ENCODE measurements at regions not wholly inside any gene's neighbourhood (a gene's known extent, or its start where the extent isn't known, plus 50 kb on each side); places are given as distances from the start of the nearest gene placed in this dataset.

GRCh38 chr2:106720026-106720425 lies 165.9 kb downstream of the ST6GAL2 start:
- no peak for DNase-seq

DNA sequence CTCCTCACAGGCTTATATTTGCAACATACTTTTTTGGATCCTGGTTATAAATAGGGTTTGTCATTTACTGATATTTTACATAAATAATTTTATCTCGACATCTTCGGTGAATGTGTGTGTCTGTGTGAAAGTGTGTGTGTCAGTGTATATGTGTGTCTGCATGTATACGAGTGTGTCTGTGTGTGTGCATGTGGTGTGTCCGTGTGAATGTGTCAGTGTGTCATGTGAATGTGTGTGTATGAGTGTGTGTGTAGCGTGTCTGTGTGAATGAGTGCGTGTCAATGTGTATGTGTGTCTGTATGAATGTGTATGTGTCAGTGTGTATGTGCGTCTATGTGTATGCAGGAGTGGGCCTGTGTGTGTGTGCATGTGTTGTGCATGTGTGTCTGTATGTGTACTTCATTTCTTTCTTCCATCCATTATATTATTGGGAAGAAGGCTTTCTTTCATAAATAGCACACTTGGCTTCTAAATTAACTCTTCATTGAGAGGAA lies 161.6 kb downstream of the ST6GAL2 start:
- DNase-seq = no peak

- DNase-seq = no peak
These were observed 151.8 kb downstream of the ST6GAL2 start for GRCh38 chr2:106734165-106734564.

- DNase-seq = no peak
These were observed 150.2 kb downstream of the ST6GAL2 start for GRCh38 chr2:106735807-106736206.

- DNase-seq = no peak
These were observed 149.7 kb downstream of the ST6GAL2 start for GRCh38 chr2:106736221-106736620.

GRCh38 chr2:106745468-106745867 lies 140.5 kb downstream of the ST6GAL2 start:
- no peak for DNase-seq

DNA sequence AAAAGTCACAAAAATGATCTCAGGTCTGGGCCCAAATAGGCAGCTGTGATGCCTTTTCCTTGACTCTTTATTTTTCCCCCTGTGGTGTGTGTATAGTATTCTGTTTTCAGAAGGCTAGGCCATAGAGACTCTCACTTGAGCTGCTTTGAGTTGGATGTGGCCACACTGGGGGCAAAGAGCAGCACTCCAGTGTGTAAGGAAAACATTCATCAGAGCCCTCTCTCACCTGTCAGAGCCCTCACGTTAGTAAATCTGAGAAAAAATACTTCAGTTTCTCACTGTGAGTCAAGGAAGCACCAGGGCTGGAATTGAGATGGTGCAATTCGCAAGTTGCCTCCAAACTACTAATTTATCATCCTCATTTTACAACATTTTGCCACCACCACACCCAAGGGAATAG lies 136.1 kb downstream of the ST6GAL2 start:
- no peak for DNase-seq
